HG03196 (cell line): ENCODE measurements at regions not wholly inside any gene's neighbourhood (a gene's known extent, or its start where the extent isn't known, plus 50 kb on each side); places are given as distances from the start of the nearest gene placed in this dataset.
"Not testable (repeated sequence)": the region's sequence is repeated elsewhere in the genome, so short reads cannot be mapped to it uniquely, and the experiment has no call there.

Experiments
- ATAC-seq: cut with Tn5 transposase; IDR thresholded peaks from one replicate; pipeline ENCODE4 v1.9.1; 2021; ENCODE audit not compliant: unreplicated experiment

DNA sequence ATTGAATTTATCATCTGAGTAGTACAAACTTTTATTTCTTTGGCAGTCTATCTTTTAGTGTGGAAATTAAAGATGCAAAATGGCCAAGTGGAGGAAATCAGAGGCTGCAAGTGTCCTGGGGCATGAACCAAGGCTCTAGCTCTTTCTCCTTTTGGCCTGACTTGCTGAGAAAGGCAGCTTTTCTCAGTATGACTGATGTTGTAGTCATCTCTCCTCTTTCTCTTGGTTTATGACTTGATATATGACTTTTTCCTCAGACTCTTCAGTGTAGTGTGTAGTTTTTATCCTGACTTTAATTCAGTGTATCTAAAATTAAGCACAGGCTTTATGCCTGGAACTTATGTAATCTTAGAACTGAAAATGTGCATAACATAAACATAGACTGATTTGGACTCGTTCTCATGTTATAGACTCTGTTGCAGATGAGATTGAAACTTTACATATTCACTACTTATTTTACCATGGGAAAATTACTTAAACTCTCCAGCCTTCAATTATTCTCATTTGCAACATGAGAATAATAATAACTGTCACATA lies 65.7 kb downstream of the SLITRK5 start:
- no peak for ATAC-seq

DNA sequence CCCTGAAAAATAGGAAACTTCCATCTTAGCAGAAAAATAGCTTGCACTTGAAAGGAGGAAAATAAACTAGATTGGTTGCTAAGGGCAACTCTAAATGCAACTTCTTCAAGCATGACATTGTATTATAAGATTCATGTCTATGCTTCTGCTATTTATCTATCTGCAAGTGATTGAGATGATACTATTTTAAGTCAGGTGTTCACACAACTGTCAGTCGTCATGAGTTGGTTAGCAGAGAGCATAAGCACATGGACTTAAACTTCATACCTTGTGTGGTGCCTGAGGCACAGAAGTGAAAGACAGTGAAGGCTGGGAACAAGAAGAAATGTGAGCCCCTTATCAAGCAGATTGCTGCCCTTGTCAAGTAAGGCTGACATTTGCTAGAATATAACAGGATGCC lies 82.9 kb downstream of the SLITRK5 start:
- no peak for ATAC-seq

DNA sequence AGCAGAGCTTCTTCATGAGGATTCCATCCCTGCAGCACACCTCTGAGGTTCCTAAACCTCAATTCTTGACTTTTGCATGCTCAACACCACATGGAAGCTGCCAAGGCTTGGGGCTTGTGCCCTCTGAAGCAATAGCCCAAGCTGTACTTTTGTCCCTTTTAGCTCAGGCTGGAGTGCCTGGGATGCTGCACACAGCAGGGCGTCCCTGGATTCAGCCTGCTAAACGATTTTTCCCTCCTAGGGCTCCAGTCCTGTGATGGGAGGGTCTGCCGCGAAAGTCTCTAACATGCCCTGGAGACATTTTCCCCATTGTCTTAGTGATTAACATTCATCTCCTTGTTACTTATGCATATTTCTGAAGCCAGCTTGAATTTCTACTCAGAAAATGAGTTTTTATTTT lies 98.3 kb downstream of the SLITRK5 start:
- ATAC-seq = no peak

DNA sequence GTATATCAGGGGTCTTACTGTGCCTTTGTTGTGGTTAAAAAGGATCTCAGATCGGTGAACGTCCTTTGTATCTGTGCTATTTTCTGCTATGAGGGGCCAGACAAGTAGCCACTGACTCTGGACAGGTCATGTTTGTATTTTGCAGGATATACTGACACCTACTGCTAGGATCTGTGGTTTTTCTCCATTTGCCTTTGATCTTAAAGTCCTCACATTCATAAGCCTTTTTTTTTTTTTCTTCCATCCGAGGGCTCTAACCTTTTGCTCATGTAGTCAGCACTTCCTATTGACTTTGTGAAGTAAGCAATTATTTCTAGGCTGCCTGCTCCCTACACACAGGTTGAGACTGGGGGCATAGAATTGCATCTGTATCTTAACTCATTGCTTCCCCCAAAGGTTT lies 106.2 kb downstream of the SLITRK5 start:
- ATAC-seq = no peak

DNA sequence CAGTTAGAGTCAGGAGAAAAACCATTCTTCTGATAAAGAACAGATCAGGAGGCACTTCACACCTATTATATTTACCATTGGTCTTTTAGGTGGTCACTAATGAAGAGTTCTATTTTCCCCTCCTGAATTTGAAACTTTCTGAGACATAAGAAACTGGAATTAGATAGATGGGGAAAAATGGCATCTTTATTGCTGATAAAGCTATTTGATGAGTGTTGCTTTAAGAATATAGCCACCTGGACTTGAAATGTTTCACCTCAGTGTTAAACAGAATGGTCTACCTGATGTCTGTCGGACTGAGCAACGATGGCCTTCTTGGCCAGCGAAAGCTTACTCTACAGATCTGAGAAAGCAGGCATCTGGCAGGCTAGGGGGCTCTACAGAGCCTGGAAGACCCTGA lies 107.0 kb downstream of the SLITRK5 start:
- no peak for ATAC-seq

DNA sequence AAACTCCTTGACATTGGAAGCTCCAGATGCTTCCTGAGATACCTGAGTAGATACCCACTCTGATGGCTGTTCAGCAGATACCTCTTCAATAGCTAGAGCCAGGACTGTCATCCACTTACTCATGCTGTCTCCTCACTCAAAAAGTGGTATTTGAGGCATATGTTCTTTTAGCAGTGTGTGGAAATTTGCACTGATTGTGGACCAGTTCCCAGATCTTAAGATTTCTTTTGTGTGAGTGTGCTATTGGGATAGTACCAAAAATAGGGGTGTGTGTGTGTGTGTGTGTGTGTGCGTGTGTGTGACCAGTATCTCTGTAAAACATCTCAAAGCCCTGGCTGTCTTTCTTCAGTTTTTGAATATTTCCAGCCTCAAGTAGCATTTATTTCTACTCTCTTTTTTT lies 108.3 kb downstream of the SLITRK5 start:
- ATAC-seq = no peak

GRCh38 chr13:87783366-87783765 lies 112.2 kb downstream of the SLITRK5 start:
- no peak for ATAC-seq

DNA sequence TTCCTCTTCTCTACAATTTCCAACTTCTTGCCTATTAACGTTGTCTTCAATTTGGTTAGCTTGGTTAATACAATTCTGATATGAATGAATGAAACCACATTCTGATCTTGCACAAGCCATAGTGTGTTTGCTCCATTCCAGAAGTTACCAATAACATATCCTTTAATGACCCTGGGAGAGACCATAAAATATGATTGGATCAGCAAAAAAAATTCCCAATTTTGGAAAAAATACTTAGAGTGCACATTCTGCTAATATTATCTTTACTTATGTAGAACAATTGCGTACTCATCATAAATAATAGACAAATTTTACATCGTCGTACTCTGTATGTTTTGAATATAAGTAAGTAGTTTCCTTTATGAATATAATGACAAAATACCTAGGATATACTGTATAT lies 117.2 kb downstream of the SLITRK5 start:
- ATAC-seq = no peak

GRCh38 chr13:87792878-87793277 lies 121.7 kb downstream of the SLITRK5 start:
- ATAC-seq = no peak

DNA sequence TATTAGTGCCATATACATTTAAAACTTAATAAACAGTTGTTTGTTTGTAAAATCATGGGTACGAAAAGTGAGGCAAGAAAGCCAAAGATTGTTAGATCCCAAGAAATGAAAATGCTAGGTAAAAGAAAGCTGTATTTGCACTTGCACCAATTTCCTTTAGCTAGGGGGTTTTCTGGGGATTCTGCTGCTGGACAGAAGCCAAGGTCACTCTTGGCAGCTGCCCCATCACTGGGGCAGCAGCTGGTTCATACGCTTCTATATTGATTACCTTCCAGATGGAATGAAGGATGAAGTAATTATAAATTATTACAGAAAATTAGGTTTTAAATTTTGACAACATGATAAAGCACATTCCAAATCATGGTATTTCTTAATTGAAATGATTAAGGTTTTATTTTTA lies 127.4 kb downstream of the SLITRK5 start:
- no peak for ATAC-seq

- no peak for ATAC-seq
These were observed 139.2 kb downstream of the SLITRK5 start for GRCh38 chr13:87810391-87810801.

GRCh38 chr13:87810920-87811344 lies 139.8 kb downstream of the SLITRK5 start:
- no peak for ATAC-seq

DNA sequence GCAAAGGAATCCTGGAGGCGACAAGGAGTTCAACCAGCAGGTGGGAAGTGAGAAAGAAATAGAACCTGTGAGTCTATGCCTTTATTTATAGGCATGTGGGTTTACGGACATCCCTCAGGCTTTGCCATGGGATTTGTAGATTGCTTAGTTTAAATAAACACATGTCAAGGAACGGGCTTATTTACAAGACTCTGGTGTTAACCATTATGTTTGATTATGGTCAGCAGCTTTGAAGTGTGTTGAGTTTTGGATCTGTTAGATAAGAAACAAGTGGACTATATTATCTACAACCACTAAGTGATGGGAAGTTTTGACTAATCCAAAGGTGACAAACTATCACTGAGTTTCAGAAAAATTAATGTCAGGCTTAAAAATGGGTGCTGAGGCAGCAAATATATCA lies 143.2 kb downstream of the SLITRK5 start:
- ATAC-seq = no peak

DNA sequence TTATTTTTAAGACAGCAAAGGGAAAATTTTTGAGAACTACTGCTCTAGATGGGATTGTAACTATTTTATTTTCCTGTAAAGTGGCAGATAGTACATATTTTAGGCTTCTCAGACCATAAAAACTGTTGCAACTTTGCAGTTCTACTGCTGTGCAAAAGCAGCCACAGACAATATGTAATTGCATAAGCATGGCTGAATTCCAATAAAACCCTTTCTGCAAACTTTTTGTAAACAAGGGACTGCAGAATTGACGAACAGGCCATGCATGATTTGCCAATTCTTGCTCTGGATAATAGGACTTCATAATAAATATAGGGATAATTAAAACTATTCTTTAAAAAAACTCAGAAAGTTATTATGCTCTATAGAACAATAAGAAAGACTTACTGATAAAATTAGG lies 149.1 kb downstream of the SLITRK5 start:
- no peak for ATAC-seq

GRCh38 chr13:87821512-87821911 lies 150.3 kb downstream of the SLITRK5 start:
- no peak for ATAC-seq

DNA sequence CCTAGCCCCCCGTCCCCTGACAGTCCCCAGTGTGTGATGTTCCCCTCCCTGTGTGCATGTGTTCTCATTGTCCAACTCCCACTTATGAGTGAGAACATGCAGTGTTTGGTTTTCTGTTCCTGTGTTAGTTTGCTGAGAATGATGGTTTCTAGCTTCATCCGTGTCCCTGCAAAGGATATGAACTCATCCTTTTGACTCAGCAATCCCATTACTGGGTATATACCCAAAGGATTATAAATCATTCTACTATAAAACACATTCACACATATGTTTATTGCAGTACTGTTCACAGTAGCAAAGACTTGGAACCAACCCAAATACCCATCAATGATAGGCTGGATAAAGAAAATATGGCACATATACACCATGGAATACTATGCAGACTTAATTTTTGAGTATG lies 155.1 kb downstream of the SLITRK5 start:
- ATAC-seq = not testable (repeated sequence)

- no peak for ATAC-seq
These were observed 156.3 kb downstream of the SLITRK5 start for GRCh38 chr13:87827479-87827878.

- no peak for ATAC-seq
These were observed 166.4 kb downstream of the SLITRK5 start for GRCh38 chr13:87837522-87837921.

GRCh38 chr13:87837946-87838345 lies 166.8 kb downstream of the SLITRK5 start:
- no peak for ATAC-seq

DNA sequence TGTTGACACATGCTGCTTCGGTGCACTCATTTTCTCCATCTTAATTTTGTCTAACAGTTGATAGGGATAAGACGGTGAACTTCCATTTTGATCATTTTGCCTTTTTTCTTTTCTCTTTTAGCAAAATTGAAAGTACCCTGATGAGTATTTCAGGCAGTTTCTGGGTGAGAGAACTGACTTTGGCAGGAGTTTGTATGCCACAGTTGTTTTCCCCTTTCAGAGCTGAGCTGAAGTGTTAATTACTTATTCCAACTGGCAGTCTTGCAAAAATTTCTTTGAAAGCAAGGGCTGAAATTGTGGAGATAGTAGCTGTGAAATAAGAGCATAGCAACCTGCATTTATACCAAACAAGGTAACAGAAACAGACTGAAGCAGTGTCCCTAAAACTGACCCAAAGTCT lies 180.2 kb downstream of the SLITRK5 start:
- no peak for ATAC-seq

DNA sequence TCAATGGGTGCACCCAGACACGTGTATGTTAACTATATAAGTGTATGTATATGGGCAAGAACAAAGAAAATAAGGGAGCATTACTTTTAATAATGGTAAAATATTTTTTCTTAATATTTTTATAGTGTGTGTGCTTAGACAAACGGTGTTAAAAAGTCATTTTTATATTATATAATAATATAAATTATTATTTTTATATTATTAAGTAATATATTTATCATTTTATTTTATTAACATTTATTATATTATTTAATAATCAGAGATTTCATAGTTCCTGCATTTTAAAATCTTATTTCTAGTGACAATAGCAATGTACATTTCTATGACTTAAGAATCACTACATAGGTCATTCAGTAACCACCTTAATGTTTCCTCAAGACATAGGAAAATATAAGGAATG lies 184.4 kb downstream of the SLITRK5 start:
- no peak for ATAC-seq

DNA sequence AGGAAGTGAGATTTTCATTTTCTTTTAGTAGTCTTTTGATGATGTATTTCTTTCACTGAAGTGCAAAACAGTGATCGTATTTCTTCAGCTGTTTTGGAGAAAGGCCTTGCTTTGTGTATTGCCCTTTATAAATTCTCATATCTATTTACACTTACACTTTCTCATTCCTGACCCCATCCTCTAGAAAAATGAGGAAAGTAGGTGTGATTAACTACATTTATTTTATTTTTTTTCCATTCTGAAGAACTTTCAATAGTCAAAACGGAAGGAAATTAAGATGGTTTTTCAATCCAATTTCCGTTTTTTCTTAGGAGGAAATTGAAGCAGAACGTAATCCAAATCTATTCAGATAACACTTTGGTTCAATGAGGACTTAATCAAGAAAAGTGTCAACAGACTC lies 188.1 kb downstream of the SLITRK5 start:
- no peak for ATAC-seq

- ATAC-seq = no peak
These were observed 196.3 kb downstream of the SLITRK5 start for GRCh38 chr13:87867426-87867825.

GRCh38 chr13:87868731-87869130 lies 197.6 kb downstream of the SLITRK5 start:
- ATAC-seq = no peak
